Kidney tubule cell (primary cell): ENCODE measurements at regions not wholly inside any gene's neighbourhood (a gene's known extent, or its start where the extent isn't known, plus 50 kb on each side); places are given as distances from the start of the nearest gene placed in this dataset.

ENCODE experiments used
- DNase-seq: peaks from one replicate; pipeline ENCODE4 v3.0.0-alpha.2; 2018; ENCODE audit warnings: low spot score

- DNase-seq: no peak
Observed at GRCh38 chr20:63070301-63070625, 63.5 kb upstream of the BHLHE23 start.

GRCh38 chr20:63068711-63069367, 62.1 kb upstream of the BHLHE23 start:
- DNase-seq: no peak

DNA sequence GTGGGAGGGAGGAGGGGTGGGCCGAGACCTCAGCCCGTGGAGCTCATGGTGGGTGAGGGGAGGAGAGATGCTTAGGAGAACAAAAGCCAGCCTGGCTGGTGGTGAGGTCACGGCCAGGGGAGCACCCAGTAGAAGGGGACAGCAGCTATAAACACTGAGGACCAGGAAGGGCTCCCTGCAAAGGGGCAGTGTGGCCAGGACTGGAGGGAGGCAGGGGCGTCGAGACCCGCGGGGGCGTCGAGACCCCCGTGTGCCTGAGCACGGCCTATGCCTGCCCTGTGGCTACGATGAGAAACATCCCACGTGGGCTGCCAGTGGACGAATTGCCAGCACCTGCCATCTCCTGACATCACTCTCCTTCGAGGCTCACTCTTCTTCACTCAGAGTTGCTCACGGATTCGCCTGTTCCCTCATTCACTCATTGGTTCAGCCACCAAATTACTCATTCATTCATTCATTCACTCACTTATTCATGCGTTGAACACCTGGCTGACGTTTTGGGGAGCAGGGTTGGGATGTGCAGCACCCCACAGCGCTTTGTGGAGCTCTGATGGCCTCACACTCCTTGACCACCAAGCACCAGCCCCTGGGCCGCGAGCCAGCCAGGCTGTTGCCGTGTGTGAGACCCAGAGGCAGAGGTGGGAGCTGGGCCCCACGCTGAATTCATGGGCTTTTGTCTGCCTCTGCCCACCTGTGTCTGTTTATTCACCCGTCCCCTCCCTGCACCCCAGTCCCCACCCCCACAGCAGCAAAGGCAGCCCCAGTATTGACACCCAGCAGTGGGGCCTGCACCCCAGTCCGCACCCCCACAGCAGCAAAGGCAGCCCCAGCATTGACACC, 61.2 kb upstream of the BHLHE23 start:
- DNase-seq: no peak

GRCh38 chr20:63067266-63067635, 60.5 kb upstream of the BHLHE23 start:
- DNase-seq: no peak

- DNase-seq: no peak
Observed at GRCh38 chr20:63066506-63067265, 59.9 kb upstream of the BHLHE23 start.

GRCh38 chr20:63065911-63066310, 59.1 kb upstream of the BHLHE23 start:
- DNase-seq: no peak

DNA sequence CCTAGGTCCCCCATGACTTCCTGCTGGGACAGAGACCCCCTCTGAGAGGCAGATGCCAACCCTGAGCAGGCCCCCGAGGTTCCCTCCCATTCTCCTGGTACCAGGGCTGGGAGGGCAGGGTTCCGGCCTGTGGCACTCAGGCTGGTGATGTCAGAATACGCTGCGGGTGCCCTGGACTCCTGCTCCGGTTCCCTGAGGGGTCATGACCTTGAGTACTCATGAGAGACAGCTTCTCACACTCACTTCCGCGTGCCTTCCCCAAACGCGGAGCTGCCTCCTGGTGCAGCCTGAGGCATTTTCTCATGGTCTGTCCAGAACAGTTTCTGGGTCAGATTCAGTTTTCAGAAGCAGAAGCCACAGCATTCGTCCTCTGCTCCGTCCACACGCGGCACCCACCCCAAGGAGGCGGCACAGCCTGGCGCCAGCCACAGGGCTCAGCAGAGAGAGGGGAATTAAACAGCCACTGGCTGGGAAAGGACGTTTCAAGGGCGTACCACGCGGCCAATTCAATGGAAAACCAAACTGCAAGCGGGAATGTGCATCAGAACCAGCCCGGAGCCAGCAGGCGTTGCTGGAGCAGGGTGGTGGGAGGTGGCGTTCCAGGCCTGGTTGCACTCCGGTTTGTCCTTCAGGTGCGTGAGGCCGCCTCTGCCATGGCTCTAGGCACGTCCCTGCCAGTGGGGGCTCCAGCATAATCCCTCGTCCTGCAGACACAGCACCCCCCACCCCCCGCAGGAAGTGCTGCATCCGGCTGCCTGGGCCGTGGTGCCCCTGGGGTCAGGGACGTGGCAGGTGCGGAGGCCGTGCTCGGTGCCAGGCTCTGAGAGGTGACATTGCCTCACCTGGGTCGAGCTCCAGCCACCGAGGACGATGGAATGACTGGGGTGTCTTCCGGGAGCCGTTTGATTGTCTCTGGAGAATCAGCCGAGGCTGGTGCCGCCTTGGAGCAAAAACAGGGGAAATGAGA, 58.3 kb upstream of the BHLHE23 start:
- no peak for DNase-seq

GRCh38 chr20:63064310-63064709, 57.5 kb upstream of the BHLHE23 start:
- no peak for DNase-seq

- DNase-seq: no peak
Observed at GRCh38 chr20:63062188-63063140, 55.7 kb upstream of the BHLHE23 start.

- no peak for DNase-seq
Observed at GRCh38 chr20:63061771-63062100, 55.0 kb upstream of the BHLHE23 start.

DNA sequence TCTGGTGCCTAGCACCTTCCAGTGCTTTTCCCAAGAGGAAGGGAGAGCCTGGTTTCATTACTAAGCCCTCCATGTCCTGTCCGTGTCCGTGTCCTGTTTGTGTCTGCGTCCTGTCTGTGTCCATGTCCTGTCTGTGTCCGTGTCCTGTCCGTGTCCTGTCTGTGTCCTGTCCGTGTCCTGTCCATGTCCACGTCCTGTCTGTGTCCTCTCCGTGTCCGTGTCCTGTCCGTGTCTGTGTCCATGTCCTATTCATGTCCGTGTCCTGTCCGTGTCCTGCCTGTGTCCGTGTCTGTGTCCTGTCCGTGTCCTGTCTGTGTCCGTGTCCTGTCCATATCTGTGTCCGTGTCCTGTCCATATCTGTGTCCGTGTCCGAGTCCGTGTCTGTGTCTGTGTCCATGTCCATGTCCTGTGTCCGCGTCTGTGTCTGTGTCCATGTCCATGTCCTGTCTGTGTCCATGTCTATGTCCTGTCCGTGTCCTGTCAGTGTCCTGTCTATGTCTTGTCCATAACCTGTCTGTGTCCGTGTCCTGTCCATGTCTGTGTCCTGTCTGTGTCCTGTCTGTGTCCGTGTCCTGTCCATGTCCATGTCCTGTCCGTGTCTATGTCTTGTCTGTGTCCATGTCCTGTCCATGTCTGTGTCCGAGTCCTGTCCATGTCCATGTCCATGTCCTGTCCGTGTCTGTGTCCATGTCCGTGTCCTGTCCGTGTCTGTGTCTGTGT, 54.4 kb upstream of the BHLHE23 start:
- DNase-seq: no peak

DNA sequence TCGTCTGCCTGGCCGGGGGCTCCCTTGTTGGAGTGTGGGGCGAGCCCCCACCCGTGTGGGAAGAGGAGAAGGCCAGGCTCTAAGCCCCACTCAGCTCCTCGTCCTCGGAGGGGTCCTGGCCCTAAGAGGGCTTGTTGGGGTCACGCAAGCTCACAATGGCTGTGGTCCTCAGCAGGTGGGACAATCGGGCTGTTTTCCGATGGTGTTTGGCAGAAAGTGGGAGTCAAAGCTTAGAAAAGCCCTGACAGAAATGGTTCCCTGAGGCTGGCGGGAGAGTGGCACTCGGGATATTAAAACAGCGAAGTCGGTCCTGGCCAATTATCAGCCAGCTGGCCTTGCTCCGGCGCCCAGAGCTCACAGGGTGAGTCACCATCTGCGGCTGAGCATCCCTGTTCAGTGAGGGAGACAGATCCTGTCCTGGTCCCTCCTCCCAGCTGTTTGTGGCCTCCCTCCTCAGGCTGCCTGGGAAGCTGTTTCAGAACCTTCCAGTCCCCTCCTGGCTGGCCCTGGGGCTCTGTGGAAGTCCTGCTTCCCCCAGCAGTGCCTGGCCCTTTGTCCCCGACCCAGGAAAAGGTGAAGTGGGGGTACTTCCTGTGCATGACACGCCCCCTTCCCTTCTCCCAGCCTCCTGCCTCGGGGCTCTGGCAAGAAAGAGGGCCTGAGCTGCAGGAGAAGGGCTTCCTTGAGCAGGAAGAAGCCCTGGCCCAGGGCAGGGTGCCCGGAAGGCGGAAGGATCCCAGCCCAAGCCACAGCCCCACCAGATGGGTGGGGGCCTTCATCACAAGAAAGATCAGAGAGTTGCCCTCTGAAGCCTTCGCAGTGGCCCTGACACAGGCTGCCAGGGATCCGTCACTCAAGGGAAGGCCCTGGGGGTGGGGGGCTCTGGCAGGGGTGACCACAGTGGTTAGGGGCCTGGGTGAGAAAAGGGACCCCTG, 53.6 kb upstream of the BHLHE23 start:
- DNase-seq: peak; percentile 66

DNA sequence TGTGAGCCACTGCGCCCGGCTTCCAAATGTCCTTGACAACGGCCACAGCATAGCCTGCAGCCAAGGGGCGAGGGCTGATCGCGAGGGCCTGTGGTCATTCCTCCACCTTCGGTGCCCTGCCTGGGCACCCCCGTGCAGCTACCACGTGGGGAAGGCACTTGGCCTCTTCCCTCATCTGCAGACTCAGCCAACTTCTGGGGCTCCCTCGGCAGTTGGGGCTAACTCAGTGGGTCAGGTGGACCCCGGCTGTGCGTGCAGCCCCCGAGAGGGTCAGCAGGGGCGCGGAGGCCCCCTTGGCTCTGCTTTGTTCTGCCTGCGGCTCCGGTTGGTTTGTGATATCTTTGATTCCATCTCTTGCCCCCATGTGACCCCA, 52.9 kb upstream of the BHLHE23 start:
- no peak for DNase-seq

DNA sequence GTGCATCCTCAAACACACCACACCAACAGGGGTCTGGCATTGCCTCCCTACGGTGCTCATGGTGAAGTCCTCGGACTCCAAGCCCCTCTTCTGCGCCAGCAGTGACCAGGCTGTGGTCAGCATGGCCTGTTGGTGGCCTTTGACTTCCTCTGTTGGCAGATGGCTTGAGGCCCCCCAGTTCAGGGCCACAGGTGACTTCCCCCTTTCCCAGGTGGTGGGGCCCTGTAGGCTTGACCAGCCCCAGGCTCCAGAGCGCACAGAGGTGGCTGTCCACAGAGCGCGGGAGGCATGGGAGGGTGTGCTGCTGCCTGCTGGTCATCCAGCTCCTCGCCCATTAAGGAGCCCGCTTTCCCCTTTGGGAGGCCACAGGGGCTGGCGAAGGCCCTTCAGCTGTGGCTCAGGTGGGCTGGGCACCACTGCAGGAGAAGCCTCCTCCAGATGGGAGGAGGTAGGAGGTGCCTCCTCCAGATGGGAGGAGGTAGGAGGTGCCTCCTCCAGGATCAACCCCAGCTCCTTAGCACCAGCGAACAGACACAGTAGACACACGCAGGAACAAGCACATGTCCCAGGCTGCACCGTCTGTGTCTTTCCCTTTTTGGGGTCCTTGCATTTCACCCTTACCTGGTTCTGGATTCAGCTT, 52.1 kb upstream of the BHLHE23 start:
- DNase-seq: no peak

DNA sequence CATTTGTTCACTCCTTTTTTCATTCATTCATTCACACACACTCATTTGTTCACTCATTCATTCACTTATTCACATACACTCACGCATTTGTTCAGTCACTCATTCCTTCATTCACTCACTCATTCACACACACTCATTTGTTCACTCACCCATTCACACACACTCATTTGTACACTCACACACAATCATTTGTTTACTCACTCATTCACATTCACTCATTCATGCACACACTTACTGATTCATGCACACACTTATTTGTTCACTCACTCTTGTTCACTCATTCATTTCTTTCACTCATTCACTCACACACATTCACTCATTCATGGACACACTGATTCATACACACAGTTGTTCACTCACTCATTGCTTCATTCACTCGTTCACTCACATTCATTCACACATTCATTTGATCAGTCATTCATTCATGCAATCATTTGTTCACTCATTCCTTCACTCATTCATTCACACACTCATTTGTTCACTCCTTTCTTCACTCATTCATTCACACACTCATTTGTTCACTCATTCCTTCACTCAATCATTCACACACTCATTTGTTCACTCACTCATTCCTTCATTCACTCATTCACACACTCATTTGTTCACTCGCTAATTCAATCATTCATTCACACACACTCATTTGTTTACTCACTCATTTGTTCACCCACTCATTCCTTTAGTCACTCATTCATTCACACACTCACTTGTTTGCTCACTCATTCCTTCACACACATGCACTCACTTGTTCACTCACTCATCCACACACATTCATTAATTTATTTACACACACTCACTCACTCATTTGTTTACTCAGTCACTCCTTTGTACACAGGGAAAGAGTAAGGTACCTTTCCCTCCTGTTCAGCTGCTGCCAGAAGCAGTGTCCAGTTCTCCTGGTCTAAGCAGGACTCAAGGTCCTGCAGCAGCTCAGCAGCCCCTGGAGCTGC, 50.7 kb upstream of the BHLHE23 start:
- DNase-seq: no peak

DNA sequence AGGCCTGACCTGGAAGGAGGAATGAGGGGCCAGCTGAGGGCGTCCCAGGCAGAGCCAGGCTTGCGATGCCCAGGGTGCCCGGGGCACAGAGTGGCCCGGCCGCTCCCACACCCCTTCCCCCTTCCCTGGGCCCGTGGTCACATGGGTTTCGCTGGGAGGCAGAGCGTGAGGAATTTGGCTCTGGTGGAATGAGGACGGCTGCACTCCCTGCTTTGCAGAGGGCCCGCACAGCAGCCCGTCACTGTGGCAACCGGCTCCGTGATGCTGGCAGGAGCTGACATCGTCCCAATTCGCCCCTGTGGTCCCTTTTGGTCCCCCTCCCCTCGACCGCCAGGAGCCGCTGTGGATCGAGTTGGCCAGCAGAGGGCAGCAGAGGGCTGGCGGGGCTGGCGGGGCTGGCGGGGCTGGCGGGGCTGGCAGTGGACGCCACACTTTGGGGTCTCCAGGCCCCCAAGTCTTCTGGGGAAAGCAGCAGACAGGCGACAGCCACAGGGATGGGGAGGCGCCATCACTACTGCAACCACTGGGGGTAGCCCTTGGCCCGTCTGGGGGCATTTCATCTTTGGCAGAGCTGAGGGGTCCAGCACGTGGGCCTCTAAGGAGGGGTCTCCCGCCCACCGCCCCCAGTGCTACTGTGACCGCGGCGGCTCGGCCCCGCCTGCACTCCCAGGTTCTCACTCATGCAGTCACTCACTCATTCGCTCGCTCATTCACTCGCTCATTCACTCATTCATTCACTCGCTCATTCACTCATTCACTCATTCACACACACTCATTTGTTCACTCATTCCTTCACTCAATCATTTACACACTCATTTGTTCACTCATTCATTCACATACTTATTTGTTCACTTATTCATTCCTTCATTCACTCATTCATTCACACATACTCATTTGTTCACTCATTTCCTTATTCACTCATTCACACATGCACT, 49.7 kb upstream of the BHLHE23 start:
- DNase-seq: no peak
